ACHN (cell line): ENCODE measurements at regions not wholly inside any gene's neighbourhood (a gene's known extent, or its start where the extent isn't known, plus 50 kb on each side); places are given as distances from the start of the nearest gene placed in this dataset.

Experiments used
- DNase-seq: peaks from one replicate; pipeline ENCODE4 v3.0.0-alpha.2; 2015
- in situ Hi-C: cut with HindIII; loops from 2 replicates; pipeline ENCODE4 v1.10.0; 2017; ENCODE audit warnings: low sequenced_read_pairs, low pct_ligation_motif_present, low pct_unique_long_range_greater_than_20kb

DNA sequence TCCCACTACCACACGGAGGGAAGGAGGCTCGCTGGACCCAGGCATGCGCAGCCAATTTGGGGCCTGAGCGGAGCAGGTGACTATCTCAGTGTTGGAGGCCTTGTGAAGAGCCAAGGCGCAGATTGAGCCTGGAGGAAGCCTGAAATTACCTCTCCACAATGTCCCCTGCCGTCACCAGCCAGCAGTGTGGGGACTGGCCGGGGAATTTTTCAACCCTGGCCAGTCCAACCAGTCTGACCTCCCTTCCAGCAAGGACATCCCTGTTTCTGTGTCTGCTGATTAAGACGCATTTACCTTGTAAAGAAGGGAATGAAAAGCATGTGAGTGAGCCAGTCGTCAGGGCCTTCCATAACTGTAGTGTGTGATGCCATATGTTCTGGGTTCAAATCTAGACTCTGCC lies 198.1 kb upstream of the IRX3 start:
- in situ Hi-C loops, result no loop called here
- DNase-seq, result no peak

DNA sequence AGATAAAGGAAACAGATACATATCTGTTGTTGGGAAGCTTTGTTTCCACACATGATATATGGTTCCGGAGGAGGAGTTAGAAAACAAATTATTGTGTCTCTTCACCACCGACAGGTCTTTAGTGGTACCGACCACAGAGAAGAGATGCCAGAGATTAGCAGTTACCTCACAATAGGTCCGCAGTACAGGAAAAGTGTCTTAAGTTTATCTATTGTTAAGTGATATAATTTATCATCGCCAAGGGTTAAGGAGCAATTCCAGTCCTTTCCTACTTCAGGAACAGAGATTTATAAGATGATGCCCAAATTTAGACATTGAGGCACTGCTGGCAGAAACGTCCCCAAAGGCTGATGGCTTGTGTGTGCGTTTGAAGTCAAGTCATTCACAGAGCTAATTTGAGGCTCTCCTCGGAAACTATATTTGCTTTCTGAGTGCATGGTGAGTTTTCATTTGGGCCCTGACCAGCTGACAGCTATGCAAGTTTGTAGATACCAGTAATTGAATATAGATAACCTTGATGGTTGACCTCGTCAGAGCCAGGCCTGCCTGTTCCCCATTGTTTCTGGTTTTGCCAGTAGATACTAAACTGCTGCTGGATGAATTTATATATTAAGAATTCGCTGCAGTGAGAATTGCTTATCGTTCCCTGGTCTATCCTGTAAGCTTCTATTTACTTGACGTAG lies 196.4 kb upstream of the IRX3 start:
- no peak for DNase-seq
- in situ Hi-C loops, result no loop called here

DNA sequence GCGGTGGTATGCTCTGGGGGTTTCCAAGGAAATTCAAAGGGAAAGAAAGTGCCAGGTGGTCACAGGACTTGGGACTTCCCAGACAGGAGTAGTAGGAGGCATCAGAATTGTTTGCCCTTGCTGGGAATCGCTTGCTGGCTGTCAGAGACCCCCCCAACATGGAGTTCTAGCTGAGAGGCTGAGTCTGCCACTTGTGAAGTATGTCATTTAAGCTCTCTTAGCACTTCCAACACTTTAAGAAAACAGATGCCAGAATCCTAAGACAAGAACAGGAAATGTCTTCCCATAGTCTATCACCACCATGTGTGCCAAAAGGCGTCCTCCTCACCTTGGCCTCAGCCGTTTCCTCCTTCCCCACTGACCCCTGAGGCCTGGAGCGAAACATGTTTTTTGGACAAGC lies 193.8 kb upstream of the IRX3 start:
- in situ Hi-C loops, result no loop called here
- DNase-seq, result no peak

GRCh38 chr16:54479546-54479945 lies 193.0 kb upstream of the IRX3 start:
- DNase-seq, result no peak
- in situ Hi-C loops, result no loop called here

GRCh38 chr16:54477714-54478113 lies 191.1 kb upstream of the IRX3 start:
- DNase-seq, result no peak
- in situ Hi-C loops, result no loop called here

DNA sequence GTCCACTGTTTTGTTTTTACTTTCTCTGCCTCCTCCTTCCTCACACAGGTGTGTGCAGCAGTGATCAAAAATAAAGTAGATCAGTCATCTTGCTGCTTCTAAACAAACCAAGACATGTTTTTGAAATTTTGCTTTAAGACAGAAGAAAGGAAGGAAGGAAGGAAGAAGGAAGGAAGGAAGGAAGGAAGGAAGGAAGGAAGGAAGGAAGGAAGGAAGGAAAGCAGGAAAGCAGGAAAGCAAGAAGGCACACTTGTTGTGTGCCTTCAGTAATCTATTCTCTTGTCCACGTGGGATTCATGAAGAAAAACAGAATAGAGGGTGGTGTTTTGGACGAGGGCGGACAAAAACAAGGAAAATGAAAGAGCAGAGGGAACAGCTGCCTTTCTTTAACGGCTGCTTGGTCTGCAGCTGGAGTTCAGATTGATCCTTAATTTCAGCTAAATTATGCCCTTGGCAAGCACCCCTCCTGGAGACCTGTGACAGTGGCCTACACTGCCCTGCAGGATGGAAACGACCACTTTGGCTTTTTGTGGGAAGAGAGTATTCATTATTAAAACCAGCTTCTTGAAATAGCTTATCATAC lies 188.5 kb upstream of the IRX3 start:
- DNase-seq, result no peak
- in situ Hi-C loops, result no loop called here

DNA sequence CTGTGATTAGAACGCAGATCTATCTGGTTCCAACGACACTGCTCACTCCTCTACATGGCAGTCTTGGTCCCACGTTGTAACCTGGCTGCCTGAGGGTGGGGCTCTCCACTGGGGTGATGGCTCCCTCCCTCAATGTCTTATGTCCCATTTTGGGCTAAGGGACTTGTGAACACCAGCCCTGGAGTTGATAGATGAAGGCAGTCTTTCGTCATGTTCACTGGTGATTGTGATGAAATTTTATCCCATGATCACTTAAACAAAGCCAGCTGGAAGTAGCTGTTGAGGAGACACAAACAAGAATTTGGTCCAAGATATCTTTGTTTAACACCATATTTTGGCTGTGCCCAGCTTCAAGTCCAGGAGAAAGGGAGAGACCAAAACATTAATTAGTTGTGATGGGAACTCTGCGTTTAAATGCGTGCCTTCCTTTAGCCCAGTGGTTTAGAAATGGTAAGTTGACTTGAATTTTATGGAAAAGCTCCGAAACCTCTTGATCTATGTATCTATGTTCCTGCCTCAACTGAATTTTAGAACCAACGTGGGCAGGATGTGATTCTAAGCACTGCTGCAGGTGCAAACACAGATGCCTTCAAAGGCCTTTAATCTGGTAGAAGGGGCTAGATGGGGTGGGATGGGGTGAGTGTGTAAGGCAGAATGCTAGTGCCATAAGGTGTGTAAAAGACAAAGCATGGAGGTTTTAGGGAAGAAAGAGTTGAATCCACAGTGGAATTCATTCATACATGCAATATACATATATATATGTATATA lies 186.8 kb upstream of the IRX3 start:
- no peak for DNase-seq
- in situ Hi-C loops, result no loop called here

GRCh38 chr16:54467398-54467797 lies 180.8 kb upstream of the IRX3 start:
- in situ Hi-C loops, result no loop called here
- no peak for DNase-seq

GRCh38 chr16:54466233-54466632 lies 179.6 kb upstream of the IRX3 start:
- in situ Hi-C loops, result no loop called here
- DNase-seq, result no peak

GRCh38 chr16:54465063-54465462 lies 178.5 kb upstream of the IRX3 start:
- in situ Hi-C loops, result no loop called here
- DNase-seq, result no peak

GRCh38 chr16:54462771-54463170 lies 176.2 kb upstream of the IRX3 start:
- no peak for DNase-seq
- in situ Hi-C loops, result no loop called here

DNA sequence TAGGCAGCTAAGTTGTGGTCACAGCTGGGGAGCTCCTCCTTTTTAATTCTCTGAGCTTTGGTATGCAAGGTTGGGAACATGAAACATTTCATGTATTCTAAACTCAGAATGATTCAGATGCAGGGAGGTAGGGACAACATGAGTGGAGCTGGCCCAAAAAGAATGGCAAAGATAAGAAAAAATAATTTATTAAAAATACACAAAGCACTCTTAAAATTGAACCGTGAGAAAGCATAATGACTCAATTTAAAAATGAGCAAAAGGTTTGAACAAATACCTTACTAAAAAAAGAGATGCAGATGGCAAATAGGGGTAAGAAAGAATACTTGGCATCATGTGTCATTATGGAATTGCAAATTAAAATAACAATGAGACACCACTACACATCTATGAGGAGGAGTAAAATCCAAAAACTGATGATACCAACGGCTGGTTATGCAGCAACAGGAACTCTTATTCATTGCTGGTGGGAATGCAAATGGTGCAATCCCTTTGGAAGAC lies 175.6 kb upstream of the IRX3 start:
- in situ Hi-C loops, result no loop called here
- DNase-seq, result no peak

GRCh38 chr16:54460263-54460860 lies 173.8 kb upstream of the IRX3 start:
- in situ Hi-C loops, result no loop called here
- no peak for DNase-seq

- in situ Hi-C loops, result no loop called here
- DNase-seq, result no peak
These were observed 173.1 kb upstream of the IRX3 start for GRCh38 chr16:54459509-54460262.

DNA sequence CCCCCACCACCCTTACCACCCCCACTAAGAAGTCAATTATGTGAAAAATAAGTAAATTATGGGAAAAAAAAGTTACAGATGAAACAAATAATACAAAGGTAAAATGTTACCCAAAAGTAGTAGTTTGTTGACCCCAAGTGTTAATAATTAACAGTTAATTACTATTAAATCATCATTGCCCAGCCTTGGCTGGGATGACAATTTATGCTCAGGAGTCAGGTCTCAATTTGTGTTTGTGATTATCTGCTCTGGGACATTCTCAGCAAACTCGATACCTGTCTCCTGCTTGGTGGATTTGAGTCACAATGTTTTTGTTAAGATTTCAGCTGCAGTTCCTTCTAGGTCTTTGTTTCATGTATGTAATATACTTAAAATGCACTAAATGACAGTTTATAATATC lies 172.3 kb upstream of the IRX3 start:
- no peak for DNase-seq
- in situ Hi-C loops, result no loop called here

GRCh38 chr16:54456291-54456690 lies 169.7 kb upstream of the IRX3 start:
- in situ Hi-C loops, result no loop called here
- no peak for DNase-seq

DNA sequence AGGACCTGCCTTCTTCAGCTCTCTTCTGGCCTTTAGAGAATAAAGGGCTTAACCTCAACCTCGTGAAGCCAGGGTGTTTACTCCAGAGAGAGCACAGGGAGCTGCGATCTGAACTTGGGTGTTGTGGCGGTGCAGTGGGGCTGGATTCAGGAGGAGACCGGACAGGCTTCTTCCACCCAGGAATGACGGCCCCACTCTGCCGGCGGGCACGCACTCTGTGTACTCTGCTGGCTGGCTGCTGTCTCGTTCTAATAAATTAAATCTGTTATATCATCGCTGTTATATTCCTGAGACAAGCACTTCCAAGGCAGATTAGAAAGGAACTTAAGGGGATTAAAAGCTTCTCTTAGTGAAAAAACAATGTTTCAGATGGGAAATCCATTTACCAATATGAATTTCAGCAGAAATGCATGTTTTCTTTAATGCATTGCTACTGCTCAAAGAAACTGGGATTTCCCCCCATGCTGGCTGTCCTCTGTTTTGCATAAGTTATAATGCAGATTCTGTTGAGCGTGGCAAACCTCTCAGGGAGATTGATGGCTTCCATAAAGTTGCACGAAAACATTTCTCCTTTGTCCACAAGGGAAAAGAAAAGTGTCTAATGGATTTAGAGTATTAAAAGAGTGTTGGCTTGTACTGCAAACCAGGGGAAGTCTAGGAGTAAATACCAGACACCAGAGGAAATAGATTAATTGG lies 168.6 kb upstream of the IRX3 start:
- DNase-seq, result no peak
- in situ Hi-C loops, result no loop called here

- in situ Hi-C loops, result no loop called here
- no peak for DNase-seq
These were observed 168.0 kb upstream of the IRX3 start for GRCh38 chr16:54454616-54455015.
